A673 (cell line): ENCODE measurements at regions not wholly inside any gene's neighbourhood (a gene's known extent, or its start where the extent isn't known, plus 50 kb on each side); places are given as distances from the start of the nearest gene placed in this dataset.

ENCODE experiments used
- EZH2 ChIP-seq: fragments of 200-600 bp; sonication (generic); IDR thresholded peaks from 2 replicates; pipeline ENCODE4 v1.6.1; 2017; ENCODE audit warnings: borderline replicate concordance, low read depth, mild to moderate bottlenecking, mixed read lengths, antibody characterized with exemption, low read length; ENCODE audit not compliant: poor library complexity, severe bottlenecking
- TF ChIP-seq, protein P1 (sequence below): fragments of 300-800, 200-600 bp; sonication (generic); conservative IDR thresholded peaks from 2 replicates; pipeline ENCODE4 v1.5.1; 2017; ENCODE audit warnings: low read depth, mild to moderate bottlenecking, antibody characterized with exemption, low read length, moderate library complexity, mixed read lengths

DNA sequence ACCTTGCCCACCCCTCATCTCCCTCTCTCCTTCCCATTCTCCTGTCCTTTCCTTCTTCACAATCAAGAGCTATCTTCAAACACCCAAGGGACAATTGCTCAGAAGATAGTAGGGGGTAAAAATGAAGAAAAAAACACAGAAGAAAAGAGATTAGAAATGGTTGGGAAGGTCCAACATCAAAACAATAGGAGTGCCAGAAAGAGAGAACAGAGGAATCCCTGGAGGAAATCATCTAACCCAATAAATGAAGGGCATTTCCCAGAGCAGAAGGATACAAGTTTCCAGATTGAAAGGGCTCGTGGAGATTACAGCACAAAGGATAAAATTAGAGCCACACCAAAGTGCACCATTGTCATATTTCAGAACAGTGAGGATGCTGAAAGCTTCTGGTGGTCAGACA lies 145.6 kb downstream of the OAT start:
- TF ChIP-seq, protein P1, sequence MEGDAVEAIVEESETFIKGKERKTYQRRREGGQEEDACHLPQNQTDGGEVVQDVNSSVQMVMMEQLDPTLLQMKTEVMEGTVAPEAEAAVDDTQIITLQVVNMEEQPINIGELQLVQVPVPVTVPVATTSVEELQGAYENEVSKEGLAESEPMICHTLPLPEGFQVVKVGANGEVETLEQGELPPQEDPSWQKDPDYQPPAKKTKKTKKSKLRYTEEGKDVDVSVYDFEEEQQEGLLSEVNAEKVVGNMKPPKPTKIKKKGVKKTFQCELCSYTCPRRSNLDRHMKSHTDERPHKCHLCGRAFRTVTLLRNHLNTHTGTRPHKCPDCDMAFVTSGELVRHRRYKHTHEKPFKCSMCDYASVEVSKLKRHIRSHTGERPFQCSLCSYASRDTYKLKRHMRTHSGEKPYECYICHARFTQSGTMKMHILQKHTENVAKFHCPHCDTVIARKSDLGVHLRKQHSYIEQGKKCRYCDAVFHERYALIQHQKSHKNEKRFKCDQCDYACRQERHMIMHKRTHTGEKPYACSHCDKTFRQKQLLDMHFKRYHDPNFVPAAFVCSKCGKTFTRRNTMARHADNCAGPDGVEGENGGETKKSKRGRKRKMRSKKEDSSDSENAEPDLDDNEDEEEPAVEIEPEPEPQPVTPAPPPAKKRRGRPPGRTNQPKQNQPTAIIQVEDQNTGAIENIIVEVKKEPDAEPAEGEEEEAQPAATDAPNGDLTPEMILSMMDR = no peak
- no peak for TF ChIP-seq EZH2
